OCI-LY3 (cell line): ENCODE measurements at regions not wholly inside any gene's neighbourhood (a gene's known extent, or its start where the extent isn't known, plus 50 kb on each side); places are given as distances from the start of the nearest gene placed in this dataset.

ENCODE experiments used
- H2AFZ ChIP-seq: fragments of 200-600, 300-600 bp; shearing (Covaris generic); 2 replicates; pipeline ENCODE4 v1.6.0; 2014; ENCODE audit warnings: antibody characterized with exemption, low read depth, low read length
- H3K27ac ChIP-seq: fragments of 200-600, 300-600 bp; sonication (generic); 2 replicates; pipeline ENCODE4 v1.5.1; 2014; ENCODE audit warnings: mild to moderate bottlenecking, low read length, moderate library complexity, mixed read lengths
- H3K27me3 ChIP-seq: fragments of 200-600, 300-600 bp; sonication (generic); 2 replicates; pipeline ENCODE4 v1.6.1; 2014; ENCODE audit warnings: low read depth, low read length, mixed read lengths
- H3K36me3 ChIP-seq: fragments of 200-600, 300-600 bp; sonication (generic); replicated peaks from 2 replicates; pipeline ENCODE3; 2014; ENCODE audit warnings: low read depth, low read length, mixed read lengths
- H3K4me1 ChIP-seq: fragments of 300-600, 200-600 bp; sonication (generic); 2 replicates; pipeline ENCODE4 v1.6.1; 2014; ENCODE audit warnings: low read length, mixed read lengths
- H3K4me2 ChIP-seq: fragments of 200-600, 300-600 bp; sonication (generic); 2 replicates; pipeline ENCODE4 v1.6.1; 2014; ENCODE audit warnings: low read length, mixed read lengths
- H3K4me3 ChIP-seq: fragments of 300-600, 200-600 bp; sonication (generic); 2 replicates; pipeline ENCODE4 v1.5.1; 2014; ENCODE audit warnings: antibody characterized with exemption, mild to moderate bottlenecking, low read length, moderate library complexity
- H3K79me2 ChIP-seq: fragments of 300-600, 200-600 bp; shearing (Covaris generic); 2 replicates; pipeline ENCODE4 v1.6.1; 2014; ENCODE audit warnings: mild to moderate bottlenecking, low read length, mixed read lengths
- H3K9ac ChIP-seq: fragments of 300-600, 200-600 bp; shearing (Covaris generic); 2 replicates; pipeline ENCODE4 v1.6.0; 2014; ENCODE audit warnings: mild to moderate bottlenecking, low read length, moderate library complexity
- H3K9me3 ChIP-seq: fragments of 200-600, 300-600 bp; shearing (Covaris generic); 2 replicates; pipeline ENCODE4 v1.6.1; 2014; ENCODE audit warnings: low read length, mixed read lengths; ENCODE audit not compliant: insufficient read depth
- H4K20me1 ChIP-seq: fragments of 200-600, 300-600 bp; sonication (generic); 2 replicates; pipeline ENCODE4 v1.6.1; 2016; ENCODE audit warnings: low read length, mixed read lengths; ENCODE audit not compliant: insufficient read depth
- EZH2phosphoT487 ChIP-seq: fragments of 200-600 bp; shearing (Covaris generic); IDR thresholded peaks from 2 replicates; pipeline ENCODE4 v1.6.1; 2018; ENCODE audit warnings: antibody characterized with exemption, mixed run types, low read depth
- TF ChIP-seq, protein P1 (sequence below): fragments of 200-600, 300-600 bp; sonication (generic); IDR thresholded peaks from 2 replicates; pipeline ENCODE4 v1.5.1; 2014; ENCODE audit warnings: antibody characterized with exemption, low read length, low read depth

DNA sequence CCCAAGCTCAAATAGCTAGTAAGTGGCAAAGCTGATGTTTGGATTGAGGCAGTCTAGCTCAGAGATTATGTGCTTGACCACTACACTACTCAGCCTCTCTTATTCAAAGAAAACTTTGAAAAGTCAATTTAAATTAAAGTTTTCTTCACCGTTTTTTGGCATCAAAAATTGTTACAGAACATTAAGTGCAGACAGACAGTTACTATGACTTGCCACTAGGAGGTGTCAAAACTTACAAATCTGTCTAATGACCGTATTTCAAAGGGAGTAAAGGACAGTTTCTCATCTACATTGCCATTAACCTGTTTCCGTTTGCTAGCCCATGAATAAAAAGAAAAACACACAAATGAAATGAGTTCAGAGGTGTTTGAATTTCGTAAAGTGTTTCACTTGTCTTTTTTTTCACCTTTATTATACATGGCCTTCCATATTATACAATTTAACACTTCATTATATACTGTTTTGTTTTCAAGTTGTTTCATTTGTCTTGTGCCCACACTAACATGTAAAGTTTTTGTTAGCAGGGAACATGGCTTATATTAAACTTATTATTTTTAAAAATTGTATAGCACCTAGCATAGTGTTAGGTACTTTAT is 57.4 kb upstream of the MTF2 start:
- H3K9me3 ChIP-seq: no peaks in the 10 kb centered on the region
- H3K4me3 ChIP-seq: peak overlapping the region; percentile 47
- H3K9ac ChIP-seq: peak overlapping the region; percentile 12
- TF ChIP-seq EZH2phosphoT487: no peak
- TF ChIP-seq, protein P1, sequence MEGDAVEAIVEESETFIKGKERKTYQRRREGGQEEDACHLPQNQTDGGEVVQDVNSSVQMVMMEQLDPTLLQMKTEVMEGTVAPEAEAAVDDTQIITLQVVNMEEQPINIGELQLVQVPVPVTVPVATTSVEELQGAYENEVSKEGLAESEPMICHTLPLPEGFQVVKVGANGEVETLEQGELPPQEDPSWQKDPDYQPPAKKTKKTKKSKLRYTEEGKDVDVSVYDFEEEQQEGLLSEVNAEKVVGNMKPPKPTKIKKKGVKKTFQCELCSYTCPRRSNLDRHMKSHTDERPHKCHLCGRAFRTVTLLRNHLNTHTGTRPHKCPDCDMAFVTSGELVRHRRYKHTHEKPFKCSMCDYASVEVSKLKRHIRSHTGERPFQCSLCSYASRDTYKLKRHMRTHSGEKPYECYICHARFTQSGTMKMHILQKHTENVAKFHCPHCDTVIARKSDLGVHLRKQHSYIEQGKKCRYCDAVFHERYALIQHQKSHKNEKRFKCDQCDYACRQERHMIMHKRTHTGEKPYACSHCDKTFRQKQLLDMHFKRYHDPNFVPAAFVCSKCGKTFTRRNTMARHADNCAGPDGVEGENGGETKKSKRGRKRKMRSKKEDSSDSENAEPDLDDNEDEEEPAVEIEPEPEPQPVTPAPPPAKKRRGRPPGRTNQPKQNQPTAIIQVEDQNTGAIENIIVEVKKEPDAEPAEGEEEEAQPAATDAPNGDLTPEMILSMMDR: peak; percentile 81
- H3K4me2 ChIP-seq: peak overlapping the region; percentile 65
- H2AFZ ChIP-seq: peak overlapping the region; percentile 52; the same call in 1 of the 2 replicates
- H3K27ac ChIP-seq: no peak overlapping the region
- H3K79me2 ChIP-seq: no peaks in the 10 kb centered on the region
- no peaks in the 10 kb centered on the region for H3K27me3 ChIP-seq
- H3K36me3 ChIP-seq: no peaks in the 10 kb centered on the region
- peaks cover 13% of the 10 kb centered on the region for H3K4me1 ChIP-seq
- no peaks in the 10 kb centered on the region for H4K20me1 ChIP-seq

GRCh38 chr1:93022580-93022979 is 56.5 kb upstream of the MTF2 start:
- Histone ChIP-seq H3K79me2 (no peaks in the 10 kb centered on the region), H4K20me1 (no peaks in the 10 kb centered on the region), H3K4me1 (peaks cover 13% of the 10 kb centered on the region), H3K27ac (no peak overlapping the region), H3K9me3 (no peaks in the 10 kb centered on the region), H3K4me3 (peak overlapping the region; percentile 47; the same call in 1 of the 2 replicates), H3K4me2 (0 out of 2 replicates have a peak overlapping the region, but pooled peaks have one; percentile 65), H3K36me3 (no peaks in the 10 kb centered on the region), H3K27me3 (no peaks in the 10 kb centered on the region), H3K9ac (peak overlapping the region; percentile 12; the same call in 1 of the 2 replicates), H2AFZ (peak overlapping the region; percentile 52; the same call in 1 of the 2 replicates)
- no peak for TF ChIP-seq EZH2phosphoT487
- TF ChIP-seq, protein P1: no peak

- no peaks in the 10 kb centered on the region for H3K27me3 ChIP-seq
- no peak overlapping the region for H3K9ac ChIP-seq
- no peak overlapping the region for H3K4me3 ChIP-seq
- no peak for TF ChIP-seq EZH2phosphoT487
- TF ChIP-seq, protein P1: no peak
- no peak overlapping the region for H3K4me2 ChIP-seq
- H3K36me3 ChIP-seq: no peaks in the 10 kb centered on the region
- H3K79me2 ChIP-seq: no peaks in the 10 kb centered on the region
- no peak overlapping the region for H3K27ac ChIP-seq
- H3K4me1 ChIP-seq: peaks cover 13% of the 10 kb centered on the region
- H2AFZ ChIP-seq: no peak overlapping the region
- H4K20me1 ChIP-seq: no peaks in the 10 kb centered on the region
- H3K9me3 ChIP-seq: no peaks in the 10 kb centered on the region
Measured at GRCh38 chr1:93023281-93023680, 55.8 kb upstream of the MTF2 start.

DNA sequence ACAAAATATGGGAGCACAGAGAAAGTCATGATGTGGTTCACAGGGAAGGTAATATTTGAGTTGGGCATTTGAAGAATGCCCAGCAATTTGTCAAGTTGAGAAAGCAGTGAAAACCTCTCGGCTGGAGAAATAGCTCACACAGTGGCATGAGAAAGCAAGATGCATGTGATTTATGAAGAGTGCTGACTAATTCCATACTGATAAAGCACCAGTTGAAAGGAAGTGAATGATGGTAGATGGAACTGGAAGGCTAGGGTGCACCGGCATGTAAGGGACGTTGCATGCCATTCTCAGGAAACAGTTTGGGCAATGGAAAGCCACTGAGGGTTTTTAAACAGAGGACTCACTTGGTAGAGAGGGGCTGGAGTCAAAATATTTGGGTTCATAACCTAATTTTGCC is 53.5 kb upstream of the MTF2 start:
- Histone ChIP-seq H3K27ac (no peak overlapping the region), H3K4me2 (no peak overlapping the region), H3K4me1 (peaks cover 13% of the 10 kb centered on the region)

More for the DNA sequence above, 53.5 kb upstream of the MTF2 start:
- no peak overlapping the region for H2AFZ ChIP-seq
- H3K79me2 ChIP-seq: no peaks in the 10 kb centered on the region
- H3K9ac ChIP-seq: no peak overlapping the region
- H3K9me3 ChIP-seq: no peaks in the 10 kb centered on the region; the same call in 1 of the 2 replicates
- H3K36me3 ChIP-seq: no peaks in the 10 kb centered on the region
- H3K27me3 ChIP-seq: no peaks in the 10 kb centered on the region
- H4K20me1 ChIP-seq: no peaks in the 10 kb centered on the region
- no peak for TF ChIP-seq EZH2phosphoT487
- TF ChIP-seq, protein P1: no peak
- H3K4me3 ChIP-seq: no peak overlapping the region
